ENCODE measurements at regions not wholly inside any gene's neighbourhood (a gene's known extent, or its start where the extent isn't known, plus 50 kb on each side); places are given as distances from the start of the nearest gene placed in this dataset.
A peak's percentile ranks its signal among the peaks of the same experiment; 100 is the strongest.
"Not testable (repeated sequence)": the region's sequence is repeated elsewhere in the genome, so short reads cannot be mapped to it uniquely, and the experiment has no call there.

DNA sequence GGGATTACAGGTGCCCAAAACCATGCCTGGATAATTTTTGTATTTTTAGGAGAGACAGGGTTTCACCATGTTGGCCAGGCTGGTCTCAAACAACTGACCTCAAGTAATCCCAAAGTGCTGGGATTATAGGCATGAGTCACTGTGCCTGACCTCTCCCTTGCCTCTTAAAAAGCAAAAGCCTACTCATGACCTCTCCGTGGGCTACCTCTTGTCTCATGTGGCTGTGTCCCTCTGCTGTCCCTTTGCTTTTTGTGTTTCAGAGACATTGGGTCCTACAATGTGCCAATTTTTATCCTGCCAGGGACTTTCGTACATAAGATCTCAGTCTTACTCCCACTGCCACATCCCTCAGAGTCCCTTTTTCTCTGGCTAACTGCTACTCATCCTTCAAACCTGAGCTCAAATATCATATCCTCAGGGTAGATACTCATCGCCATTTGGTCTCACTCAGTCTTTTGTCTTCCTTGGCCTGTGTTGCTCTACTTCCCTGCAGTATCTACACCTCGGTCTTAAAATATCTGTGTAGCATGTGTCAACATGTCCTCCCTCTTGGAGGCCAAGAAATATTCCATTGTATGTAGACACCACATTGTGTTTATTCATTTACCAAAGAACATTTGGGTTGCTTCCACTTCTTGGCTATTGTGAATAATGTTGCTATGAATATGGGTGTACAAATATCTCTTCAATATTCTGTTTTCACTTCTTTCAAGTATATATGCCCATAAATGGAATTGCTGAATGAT is 465.0 kb upstream of the KLF6 start:
- DNase-seq = no peak

DNA sequence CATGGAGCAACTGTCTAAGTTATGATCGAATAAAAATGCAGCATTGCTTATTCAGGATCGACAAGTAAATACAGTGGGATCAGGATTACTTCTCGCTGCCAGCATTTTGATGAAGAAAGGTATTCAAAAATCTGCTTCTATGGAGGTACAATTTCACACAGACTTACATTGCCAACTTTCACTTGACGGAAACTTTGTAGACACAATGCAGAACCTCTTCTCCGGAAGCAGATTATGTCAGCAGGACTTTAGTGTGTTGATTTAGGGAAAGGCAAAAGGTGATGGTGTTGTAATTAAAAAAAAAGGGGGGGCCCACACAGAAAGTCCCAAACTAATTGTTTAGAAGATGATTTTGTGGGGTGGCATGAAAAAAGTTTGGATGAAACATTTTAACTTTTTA is 462.4 kb upstream of the KLF6 start:
- no peak for DNase-seq

DNA sequence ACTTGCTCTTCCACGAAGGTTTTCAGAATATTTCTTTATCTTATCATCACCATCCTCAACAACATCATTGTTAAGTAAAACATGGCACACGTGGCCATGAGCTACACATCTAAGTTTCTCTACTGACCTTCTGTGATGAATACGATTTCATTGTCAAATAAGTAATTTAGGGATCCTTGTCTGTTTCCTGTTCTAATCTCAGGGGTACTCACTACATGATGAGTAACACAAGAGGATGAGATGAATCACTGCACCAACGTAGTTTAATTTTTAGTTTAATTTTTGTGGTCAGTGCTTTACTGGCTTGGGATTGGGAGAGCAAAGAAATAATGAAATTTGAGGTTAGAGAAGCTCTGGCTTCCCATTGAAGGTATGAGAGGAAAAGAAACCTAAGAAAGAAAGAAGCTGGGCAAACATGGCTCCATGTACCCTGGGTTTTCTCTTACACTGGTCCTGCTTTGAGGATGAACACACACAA is 461.9 kb upstream of the KLF6 start:
- DNase-seq = no peak

DNA sequence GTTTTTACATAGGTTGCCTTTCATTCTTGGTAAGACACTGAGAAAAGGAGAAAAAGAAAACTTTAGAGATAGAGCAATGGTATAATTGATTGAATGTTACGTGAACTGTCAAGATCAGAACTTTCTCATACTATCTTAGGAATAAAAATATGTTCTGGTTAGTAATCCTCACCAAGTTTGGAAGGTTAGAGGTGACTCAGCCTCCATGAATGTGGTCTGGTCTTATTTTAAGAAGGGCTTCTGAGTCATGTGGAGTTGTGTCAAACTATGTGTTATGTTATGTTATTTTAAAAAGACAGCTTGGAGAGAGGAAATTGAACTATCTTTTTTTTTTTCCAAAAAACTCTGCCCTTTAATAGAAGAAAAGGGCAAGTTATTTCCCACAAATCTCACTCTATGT is 458.6 kb upstream of the KLF6 start:
- DNase-seq = no peak

DNA sequence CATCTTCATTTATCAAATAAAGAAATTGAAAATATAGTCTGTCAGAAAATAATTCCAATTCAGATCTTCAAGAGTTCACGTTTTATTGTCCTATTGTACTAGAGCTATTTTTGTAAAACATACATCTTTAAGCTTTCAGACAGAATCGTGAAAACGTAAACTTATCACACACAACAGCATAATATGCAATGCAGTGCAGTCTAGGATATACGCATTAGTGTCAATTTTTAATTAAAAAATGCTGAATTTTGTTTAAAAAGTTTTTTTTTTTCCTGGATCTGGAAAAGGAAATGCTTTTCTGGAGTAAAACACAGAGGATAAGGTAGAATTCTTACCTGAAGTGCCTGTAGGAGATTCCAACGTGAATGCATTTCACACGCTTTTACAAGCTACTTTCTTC is 458.2 kb upstream of the KLF6 start:
- no peak for DNase-seq

DNA sequence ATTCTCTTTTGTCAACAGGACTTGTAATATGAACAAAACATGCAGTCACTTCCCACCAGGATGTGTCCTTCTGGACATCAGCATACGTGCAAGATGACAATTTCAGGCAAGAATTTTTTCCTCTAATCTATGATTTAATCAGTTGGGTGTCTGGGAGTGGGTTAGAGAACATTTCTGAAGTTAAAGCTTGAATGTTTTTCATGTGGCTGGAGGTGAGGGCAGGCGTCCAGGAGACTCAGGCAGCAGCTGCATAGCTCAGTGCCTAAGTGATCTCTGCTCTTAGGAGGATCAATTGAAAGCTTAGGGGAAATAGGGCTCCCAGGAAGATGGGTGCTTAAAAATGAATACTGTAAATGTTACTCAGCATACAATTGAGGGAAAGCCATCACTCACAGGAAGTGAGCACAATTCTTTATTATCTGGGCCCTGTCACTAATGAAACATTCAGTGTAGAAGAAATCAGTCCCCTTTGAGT is 457.6 kb upstream of the KLF6 start:
- DNase-seq = no peak

DNA sequence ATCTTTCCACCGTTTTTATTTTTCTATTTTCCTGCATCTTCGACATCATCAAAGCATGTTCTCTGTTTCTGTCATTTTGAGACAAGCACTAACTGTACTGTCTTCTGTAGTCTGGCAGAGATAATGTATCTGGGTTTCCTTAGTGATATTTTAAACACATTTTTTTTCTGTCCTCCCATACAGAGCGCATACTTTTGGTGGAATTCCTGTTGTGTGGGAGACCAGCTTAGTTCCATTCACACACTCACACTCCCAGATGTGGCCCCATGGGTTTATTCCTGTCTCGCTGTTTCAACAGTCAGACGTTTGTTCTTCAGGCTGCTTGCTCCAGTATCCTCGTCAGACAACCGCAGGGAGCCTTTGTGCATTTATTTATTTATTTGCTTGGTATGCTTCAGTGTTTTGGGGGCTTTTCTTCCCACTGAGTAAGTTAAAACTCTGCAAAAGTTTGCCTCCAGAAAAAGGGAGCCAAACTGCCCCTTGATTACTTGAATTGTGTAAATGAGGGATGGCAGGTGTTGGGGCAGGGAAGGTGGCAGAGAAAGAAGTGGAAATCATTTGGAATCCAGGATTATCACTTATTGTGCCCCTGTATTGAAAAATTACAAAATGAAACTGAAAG is 456.8 kb upstream of the KLF6 start:
- DNase-seq = no peak

DNA sequence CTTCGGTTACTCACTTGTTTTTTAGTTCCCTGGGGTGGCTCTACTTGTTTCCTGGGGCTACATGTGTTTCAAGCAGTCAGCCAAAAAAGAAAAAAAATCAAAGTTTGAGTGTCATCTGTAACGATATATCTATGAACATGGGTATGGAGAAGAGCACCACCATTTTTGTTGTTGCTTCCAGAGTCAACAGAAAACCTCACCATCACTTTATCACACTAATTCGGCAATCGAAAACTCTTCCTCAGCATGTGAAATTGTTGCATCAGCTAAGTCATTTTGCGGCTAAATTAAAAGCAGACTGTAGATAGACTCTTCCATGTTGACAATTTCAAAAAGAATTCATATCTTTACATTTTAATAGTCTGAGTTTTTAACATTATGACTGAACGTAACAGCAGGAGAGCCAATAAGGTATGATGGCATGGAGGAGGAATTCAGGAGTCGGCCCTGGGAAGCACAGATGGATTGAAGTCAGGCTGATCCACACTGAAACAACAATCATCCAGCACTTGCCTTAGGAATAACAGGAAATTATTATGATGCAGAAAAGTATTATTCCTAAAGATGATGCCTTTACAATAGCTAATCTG is 455.7 kb upstream of the KLF6 start:
- no peak for DNase-seq

DNA sequence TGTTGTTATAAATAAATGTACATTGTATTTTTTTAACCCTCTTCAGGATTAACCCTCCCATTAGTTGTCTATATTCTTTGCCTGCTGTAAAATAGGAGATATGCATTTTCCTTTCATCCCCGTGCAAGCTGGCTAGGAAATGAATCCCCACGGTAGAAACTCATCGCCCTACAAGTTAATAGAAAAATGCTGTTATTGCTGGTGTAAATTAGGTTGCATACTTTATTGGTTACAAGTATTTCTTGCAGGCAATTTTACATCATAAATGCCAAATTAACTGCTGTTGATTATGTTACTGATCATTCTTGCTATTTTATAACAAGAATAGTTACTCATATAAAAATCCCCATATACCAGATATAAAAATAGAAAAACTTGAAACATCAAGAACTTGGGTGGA is 454.2 kb upstream of the KLF6 start:
- no peak for DNase-seq

DNA sequence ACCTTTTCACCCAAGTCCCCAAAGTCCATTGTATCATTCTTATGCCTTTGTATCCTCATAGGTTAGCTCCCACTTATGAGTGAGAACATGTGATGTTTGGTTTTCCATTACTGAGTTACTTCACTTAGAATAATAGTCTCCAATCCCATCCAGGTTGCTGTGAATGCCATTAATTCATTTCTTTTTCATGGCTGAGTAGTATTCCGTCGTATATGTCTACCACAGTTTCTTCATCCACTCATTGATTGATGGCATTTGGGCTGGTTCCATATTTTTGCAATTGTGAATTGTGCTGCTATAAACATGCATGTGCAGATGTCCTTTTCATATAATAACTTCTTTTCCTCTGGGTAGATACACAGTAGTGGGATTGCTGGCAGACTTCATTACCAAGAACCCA is 451.9 kb upstream of the KLF6 start:
- not testable (repeated sequence) for DNase-seq

DNA sequence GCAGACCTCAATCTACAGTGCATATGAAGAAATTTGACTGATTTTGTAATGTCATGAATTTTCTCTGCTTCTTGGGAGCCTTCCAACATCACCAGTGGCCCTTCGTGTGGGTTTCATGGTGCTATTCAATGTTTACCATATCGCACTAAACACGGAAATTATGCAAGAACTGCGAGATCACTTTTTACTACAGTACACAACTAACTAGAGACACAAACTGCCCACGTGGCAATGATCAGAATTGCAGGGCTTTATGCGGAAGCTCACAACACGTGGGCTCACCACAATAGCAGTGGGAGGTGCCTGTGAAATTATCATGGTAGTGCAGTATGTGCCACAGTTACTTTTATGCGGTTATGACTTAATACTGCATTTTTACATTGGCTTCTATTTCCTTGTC is 449.7 kb upstream of the KLF6 start:
- peak; percentile 58 for DNase-seq

DNA sequence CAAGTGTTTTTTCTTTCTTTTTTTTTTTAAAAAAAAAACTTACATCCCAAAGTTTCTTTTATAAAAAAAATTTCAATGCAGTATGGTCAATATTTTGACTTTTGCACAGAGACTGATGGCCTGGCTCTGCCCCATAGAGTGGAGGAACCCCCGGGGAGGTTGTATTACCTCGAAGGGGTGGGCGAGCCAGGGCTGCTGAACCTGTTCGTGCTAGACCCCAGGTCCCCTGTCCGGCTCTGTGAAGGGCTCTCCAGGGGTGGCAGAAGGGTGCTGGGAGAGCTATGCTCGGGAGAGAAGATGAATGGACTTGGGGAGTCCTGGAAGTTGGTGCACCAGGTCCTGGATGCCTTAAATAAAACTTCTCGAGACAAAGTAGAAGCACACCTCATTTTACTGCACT is 446.4 kb upstream of the KLF6 start:
- no peak for DNase-seq

DNA sequence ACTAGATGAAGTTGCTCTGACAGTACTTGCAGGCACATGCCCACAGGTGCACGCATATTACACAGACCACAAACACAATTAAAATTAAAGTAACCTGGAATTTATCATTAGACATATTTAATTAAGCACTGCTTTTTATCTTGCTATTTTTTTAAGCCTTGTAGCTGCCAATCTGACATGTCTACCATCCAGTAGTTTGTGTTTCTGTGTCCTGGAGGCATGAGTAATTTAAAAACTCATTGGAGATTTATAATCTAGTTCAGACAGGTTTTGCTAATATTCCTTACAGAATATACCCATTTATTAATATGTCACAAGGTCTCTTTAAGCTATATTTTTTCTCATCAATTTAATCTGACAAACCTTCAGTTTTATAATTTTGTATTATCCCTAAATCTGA is 445.0 kb upstream of the KLF6 start:
- DNase-seq = no peak

DNA sequence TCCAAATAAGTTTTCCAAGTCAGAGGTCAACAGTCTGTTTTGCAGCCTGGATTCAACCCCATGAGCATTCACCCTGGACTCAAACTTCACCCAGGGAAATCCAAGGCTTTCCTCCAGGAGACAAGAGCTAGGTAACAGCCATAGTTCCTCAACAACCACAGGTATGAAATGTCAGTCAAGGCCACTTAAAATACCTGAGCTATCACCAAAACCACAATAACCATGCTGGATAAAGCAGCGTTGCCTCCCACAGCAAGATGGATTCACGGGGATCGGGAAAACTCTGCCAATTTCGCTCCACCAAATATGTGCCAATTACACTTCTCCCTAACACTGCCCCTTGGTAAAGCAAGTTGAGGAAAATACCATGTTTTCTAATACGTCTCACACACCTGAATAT is 444.1 kb upstream of the KLF6 start:
- no peak for DNase-seq

DNA sequence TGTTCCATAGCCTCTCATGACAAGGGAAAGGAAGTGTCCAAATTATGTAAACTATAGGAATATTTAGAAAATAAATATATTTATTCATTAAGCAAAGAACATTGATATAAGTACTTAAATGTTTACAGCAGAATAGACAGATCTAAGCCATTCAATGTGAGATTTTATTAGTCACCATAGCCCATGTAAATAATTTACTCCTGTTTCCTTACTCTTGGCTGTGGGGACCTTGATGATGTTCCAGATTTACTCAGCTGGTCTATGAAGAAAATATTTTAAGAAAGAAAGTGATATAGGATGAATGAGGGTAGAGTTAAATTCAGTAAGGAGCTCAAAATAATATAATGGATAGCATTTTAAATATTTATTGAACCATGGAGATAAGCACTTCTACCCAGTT is 442.6 kb upstream of the KLF6 start:
- no peak for DNase-seq

DNA sequence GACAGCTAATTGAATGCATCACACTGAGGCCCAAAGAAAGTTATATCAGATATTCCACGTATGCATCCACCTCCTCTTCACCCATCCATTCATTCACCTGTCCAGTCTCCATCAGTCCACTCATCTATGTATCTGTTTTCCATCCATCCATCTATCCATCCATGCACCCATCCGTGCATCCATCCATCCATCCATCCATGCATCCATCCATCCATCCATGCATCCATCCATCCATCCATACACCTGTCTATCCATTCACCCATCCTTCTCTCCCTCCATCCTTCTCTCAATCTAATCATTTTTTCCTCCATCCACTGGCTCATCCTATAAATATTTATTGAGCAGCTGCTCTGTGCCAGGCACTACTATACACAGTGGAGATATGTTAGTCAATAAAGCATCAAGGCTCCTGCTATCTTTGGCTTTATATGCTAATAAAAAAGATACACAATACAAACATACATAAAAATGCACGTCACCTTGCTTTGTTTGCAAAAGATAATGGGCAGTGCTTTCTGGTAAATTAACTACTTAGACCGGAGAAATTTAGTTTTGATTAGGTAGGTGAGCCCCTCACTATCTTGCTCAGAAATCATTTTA is 442.0 kb upstream of the KLF6 start:
- DNase-seq = no peak

DNA sequence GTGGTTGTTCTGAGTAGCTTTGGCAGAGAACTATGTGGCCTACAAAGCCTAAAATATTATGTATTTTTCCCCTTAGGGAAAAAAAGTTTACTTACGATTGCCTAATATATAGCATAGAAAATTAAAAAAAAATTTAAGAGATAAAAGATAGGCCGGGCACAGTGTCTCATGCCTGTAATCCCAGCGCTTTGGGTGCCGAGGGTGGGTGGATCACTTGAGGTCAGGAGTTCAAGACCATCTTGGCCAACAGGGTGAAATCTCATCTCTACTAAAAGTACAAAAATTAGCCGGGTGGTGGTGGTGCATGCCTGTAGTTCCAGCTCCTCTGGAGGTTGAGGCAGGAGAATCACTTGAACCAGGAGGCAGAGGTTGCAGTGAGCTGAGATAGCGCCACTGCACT is 439.2 kb upstream of the KLF6 start:
- DNase-seq = no peak

DNA sequence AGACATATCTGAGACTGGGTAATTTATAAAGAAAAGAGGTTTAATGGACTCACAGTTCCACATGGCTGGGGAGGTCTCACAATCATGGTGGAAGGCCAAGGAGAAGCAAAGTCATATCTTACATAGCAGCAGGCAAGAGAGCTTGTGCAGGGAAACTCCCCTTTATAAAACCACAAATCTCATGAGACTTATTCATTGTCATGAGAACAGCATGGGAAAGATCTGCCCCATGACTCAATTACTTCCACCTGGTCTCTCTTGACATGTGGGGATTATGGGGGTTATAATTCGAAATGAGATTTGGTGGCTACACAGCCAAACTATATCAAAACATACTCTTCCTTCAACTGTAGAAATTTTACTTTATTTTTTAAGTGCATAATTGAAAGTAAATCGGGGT is 436.3 kb upstream of the KLF6 start:
- not testable (repeated sequence) for DNase-seq

DNA sequence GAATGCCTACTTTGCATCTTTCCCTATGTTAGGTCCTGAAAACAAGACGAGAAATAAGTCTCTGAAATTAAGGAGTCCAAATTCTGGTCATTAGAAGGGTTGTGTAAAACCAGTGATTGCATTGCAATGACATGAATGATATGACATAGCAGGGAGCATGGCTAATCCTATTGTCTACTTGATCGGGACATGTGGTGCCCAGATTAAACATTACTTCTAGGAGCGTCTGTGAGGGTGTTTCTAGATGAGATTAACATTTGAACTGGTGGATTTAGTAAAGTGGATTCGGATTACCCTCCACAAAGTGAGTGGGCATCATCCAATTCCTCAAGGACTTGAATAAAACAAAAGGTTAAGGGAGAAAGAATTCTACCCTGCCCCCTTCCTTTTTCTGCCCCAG is 434.9 kb upstream of the KLF6 start:
- DNase-seq = no peak

DNA sequence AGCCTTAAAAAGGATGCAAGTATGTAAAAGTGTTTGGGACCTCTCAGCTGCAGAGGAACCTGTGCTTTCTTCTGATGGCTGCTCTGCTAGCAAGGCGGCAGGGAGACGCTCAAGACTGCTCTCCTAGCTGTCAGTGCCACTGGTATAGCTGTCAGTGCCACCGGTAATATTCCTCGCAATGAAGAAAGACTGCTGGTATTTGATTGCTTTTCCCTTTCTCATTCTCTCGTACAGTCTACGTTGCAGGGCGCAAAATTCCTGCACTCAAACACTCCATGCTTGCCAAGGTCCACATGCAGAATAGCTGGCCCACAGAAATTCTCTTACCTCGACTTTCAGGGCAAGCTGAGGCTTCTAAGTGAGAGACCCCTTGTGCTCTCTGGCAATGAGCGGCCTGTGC is 432.6 kb upstream of the KLF6 start:
- DNase-seq = no peak

DNA sequence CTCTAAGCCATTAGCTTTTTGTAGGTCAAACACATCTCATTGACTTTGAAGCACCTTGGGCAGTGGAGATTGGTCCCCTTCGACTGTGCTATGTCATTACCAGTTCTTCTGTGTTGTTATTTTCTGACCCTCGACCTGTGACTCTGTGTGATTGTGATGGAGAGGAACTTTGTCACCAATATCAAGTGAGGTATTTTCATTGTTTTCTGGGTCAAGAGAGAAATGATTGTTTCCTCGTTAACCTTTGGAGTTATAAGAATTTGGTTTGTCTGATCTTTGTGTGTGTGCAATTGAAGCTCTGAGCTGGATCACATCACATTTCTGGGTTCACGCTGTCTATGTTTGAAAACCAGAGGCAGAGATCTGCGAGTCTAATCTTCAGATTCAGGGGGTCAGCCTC is 432.2 kb upstream of the KLF6 start:
- DNase-seq = no peak

DNA sequence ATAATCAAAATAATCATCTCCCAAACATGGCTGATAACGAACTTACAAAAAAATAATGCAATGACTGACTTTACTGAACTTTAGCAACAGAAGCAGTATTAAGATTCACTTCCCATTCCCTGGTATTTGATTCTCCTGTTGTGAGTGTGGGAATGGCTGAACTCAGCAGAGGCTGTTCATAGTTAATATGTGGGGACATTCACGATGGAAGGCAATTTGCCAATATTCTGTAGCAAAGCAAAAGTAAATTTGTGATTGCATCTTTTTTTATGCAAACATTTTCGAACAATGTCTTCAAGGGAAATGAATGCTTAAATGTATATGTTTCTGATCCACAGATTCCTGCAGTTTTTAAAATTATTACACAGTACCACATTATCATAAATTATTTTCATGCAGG is 431.7 kb upstream of the KLF6 start:
- DNase-seq = no peak

DNA sequence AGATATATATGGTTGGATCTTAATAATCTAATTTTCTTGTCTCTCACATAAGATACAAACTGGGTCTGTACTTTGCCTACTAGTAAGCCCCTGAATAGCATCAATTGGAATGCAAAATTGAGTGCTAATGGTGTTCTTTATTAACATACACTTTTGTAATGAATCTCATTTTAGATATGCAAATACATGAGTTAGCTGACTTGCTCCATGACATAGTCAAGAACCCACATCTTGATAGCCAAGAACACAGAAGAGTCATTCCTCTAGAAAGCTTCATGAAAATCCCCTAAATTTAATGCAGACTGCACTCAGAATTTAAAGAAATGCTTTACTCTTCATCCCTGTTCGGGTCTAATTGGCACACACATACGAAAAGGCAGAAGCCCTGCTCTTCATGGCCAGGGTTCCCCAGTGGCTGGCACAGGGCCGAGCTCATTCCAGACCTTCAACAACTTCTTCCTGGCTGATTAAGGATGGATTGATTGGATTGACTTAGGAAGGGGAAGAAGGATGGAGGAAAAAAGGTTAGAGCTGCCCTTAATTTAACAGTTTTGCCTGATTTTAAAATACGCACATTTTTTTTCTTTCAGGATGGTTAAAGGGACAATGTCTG is 431.1 kb upstream of the KLF6 start:
- no peak for DNase-seq

DNA sequence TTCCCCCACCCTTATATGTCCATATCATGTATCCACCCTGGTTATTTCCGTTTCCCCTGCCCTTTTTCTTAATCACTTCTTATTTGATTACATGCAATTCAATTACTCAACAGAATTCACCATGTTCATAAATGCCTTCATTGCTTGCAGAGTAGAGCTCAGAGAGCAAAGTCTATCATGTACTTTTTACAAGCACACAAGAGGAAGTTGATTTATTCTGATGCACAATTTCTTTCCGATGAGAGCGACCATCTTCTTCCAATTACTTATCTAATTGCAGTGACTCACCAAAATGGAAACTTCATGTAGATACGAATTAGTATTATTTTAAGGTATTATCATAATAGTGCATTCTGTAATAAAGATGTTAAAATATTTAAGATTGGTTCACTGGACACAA is 430.5 kb upstream of the KLF6 start:
- DNase-seq = no peak

Measured in CD4-positive, alpha-beta T cell treated with Interferon gamma for 1 hour (primary cell).